ENCODE measurements at regions not wholly inside any gene's neighbourhood (a gene's known extent, or its start where the extent isn't known, plus 50 kb on each side); places are given as distances from the start of the nearest gene placed in this dataset.
"Not testable (repeated sequence)": the region's sequence is repeated elsewhere in the genome, so short reads cannot be mapped to it uniquely, and the experiment has no call there.

GRCh38 chr5:28975508-28975907, 1937.1 kb upstream of the CDH9 start:
- no peak for DNase-seq

GRCh38 chr5:28967848-28968247, 1929.5 kb upstream of the CDH9 start:
- DNase-seq: no peak

DNA sequence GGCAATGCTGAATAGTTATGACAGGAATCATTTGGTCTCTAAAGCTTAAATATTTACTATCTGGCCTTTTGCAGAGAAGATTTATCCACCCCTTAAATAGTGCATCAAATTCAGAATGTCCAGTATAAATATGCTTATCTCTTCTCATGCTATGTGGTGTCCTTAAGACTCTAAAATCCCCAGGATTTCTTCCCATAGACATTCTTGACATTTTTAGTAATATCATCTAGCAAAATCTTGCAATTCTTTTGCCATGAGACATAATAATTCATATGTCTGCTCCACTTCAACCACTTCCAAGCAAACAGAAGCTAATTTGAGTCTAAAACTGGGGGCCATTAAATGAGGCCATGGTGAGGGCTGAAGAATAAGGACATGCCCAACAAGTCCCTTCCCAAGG, 1923.4 kb upstream of the CDH9 start:
- no peak for DNase-seq

DNA sequence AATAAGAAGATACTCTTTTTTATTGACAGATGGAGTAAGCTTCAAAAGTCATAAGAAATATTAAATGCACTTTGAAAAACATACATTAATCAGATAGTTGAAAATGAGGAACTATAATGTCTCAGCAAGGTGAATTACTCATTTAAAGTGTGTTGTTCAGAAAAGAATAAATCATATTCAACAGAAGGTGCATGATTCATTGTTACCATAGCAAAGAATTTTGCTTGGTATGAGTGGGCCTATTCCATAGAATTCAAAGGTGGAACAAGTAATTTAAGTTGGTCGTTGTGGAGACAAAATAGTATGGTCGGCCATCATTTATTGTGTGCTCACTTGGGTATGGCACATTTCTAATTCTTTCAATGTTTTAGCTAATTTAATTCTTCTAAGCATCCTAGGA, 1920.2 kb upstream of the CDH9 start:
- no peak for DNase-seq

GRCh38 chr5:28957450-28957849, 1919.1 kb upstream of the CDH9 start:
- DNase-seq: no peak

- no peak for DNase-seq
Measured at GRCh38 chr5:28954074-28954473, 1915.7 kb upstream of the CDH9 start.

DNA sequence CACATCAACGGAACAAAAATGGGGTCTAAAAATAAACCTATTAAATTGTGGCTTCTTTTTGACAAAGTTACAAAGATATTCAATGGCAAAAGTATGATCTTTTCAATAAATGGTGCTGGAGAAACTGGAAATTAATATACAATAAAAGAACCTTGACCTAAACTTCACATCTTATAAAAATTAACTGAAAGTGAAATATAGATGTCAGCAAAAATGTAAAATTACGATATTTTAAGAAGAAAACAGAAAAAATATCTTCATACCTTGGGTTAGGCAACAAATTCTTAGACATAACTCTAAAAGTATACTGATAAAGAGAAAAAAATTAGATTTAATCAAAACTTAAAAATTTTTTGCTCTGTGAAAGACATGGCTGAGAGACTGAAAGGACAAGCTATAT, 1909.5 kb upstream of the CDH9 start:
- no peak for DNase-seq

- DNase-seq: no peak
Measured at GRCh38 chr5:28945859-28946258, 1907.5 kb upstream of the CDH9 start.

DNA sequence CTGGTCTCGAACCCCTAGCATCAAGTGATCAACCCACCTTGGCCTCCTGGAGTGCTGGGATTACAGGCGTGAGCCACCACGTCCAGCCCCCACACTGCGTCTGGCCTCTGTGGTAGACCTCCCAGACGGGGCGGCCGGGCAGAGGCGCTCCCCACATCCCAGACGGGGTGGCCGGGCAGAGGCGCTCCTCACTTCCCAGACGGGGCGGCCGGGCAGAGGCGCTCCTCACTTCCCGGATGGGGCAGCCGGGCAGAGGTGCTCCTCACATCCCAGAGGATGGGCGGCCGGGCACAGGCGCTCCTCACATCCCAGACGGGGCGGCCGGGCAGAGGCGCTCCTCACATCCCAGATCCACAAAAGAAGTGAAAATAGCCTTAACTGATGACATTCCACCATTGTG, 1891.0 kb upstream of the CDH9 start:
- not testable (repeated sequence) for DNase-seq

DNA sequence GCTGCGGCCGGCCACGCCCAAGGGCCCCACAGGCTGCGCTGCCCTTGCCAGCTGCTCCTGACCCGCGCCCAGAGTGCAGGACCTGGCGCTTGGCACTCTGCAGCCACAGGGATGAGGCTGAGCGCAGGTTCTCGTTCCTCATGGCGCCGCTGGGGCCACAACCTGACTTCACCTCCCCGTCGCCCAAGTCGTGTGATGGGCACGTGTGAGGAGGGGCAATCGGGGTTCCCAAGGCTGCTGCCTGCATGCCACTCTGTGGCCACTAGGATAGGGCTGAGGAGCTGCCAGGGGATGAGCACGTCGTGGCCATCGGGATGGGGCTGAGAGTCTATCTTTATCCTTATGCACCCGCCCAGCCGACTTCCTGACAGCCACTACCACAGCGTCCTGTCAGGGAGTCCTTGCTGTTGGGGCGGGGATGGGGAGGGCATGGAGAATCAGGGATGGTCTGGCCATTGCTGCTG, 1890.0 kb upstream of the CDH9 start:
- DNase-seq: not testable (repeated sequence)

- DNase-seq: no peak
Measured at GRCh38 chr5:28927559-28928326, 1889.4 kb upstream of the CDH9 start.

DNA sequence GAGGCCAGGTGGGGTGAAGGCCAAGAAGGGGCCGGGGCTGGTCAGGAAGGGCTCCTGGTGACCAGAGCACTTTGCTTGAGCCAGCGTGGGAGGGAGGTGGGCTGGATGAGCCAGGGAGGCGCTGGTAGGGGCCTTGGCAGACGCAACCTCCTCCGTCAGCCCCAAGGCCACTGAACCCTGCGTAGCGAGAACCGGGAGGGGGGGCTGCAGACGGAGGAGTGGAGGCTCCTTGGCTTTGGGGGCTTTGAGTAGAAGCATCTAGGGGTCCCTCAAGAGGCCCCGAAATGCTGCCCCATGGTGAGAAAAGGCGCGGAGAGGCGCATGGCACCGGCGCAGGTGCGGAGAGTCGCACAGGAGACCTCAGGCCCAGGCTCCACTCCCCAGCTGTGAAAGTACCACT, 1888.0 kb upstream of the CDH9 start:
- no peak for DNase-seq

- no peak for DNase-seq
Measured at GRCh38 chr5:28917631-28918030, 1879.2 kb upstream of the CDH9 start.

DNA sequence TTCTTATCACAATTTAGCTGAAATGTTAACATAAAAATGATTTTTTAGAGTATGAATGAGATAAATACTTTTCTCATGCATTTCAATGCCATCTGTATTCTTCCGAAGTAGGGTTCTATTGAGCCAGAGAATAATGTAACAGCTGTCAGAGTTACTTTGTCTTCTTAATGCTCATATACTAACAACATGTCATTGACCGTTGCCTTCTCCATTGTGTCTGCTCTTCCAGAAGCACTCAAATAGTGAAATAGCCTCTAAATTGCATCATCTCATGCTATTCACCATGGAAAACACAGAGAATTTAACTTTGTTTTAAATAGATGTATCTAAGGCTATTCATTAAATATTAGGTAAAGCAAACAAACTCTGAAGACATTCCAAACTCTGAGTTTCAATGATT, 1875.9 kb upstream of the CDH9 start:
- DNase-seq: no peak

GRCh38 chr5:28903643-28904042, 1865.3 kb upstream of the CDH9 start:
- DNase-seq: no peak

- no peak for DNase-seq
Measured at GRCh38 chr5:28896949-28897348, 1858.6 kb upstream of the CDH9 start.

DNA sequence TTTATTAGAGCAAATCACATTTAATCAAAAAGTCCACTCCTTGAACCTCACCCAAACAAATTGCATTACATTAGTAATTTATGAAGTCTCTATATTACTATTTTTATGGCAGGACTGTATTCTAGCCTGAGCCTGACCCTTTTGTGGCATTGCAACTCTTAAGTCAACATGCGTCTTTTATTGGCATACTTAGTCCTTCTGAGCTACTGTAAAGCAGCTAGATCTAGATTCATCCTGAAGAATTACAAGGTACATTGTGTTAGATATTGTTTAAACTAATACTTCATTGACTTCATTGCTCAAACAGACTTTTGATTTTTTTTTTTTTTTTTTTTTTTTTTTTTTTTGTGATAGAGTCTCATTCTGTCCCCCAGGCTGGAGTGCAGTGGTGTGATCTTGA, 1842.5 kb upstream of the CDH9 start:
- DNase-seq: no peak

GRCh38 chr5:28877050-28877449, 1838.7 kb upstream of the CDH9 start:
- no peak for DNase-seq

DNA sequence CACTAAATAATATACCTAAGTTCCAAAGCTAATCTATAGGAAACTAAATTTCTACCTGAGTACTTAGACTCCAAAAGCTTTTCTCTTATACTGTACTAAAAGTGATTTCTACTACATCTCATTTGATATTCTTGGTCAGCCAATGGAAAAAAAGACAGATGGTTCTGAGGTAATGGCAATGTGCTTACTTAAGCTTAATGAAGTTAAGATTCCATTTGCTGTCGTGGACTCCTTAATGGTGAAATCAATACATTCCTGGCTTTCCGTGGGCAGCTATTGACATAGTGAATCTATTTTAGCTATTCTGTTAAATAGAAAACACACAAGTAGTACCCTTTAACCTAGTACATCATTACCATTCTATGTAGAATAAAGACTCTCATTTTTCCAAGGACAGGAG, 1825.6 kb upstream of the CDH9 start:
- DNase-seq: no peak

GRCh38 chr5:28862860-28863196, 1824.4 kb upstream of the CDH9 start:
- no peak for DNase-seq

DNA sequence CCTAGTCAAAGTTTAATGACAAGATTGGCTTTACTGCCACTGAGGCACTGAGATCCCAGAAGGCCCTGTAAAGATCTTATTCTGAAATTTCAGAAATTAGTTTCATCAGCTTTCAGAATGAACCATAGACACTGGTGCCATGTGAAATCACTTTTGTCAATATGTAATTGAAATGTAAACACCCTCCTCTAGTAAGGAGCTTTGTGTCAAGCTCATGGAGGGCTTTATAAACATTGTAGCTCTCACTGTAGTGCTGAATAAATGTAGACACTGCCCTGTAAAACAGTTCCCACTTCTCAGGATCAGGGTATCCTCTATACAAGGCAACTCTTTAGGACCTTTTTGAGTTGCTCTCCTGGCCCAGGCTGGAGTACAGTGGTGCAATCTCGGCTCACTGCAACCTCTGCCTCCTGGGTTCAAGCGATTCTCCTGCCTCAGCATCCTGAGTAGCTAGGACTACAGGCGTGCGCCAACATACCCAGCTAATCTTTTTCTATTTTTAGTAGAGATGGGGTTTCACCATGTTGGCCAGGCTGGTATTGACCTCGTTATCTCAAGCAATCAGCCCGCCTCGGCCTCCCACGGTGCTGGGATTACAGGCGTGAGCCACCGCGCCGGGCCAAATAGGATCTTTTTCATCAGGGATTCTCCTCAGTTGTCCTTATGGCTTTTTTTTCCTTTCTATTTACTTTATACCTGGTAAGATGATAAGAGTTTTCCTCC, 1823.9 kb upstream of the CDH9 start:
- DNase-seq: no peak

DNA sequence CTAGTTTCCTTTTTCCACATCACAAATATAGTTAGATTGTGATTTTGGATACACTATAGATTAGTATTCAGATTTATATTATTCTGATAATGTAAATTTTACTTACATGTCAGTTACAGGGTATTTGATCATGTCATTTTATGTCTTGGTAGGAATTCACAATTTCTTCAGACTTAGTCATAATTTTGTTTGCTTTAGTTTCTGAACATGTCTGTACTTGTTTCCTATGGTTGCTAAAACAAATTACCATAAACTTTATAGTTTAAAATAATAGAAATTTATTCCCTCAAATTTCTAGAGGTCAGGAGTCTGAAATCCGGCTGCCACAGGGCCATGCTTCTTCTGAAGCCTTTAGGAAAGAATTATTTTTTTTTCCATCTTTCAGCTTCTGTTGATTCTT, 1817.2 kb upstream of the CDH9 start:
- no peak for DNase-seq

DNA sequence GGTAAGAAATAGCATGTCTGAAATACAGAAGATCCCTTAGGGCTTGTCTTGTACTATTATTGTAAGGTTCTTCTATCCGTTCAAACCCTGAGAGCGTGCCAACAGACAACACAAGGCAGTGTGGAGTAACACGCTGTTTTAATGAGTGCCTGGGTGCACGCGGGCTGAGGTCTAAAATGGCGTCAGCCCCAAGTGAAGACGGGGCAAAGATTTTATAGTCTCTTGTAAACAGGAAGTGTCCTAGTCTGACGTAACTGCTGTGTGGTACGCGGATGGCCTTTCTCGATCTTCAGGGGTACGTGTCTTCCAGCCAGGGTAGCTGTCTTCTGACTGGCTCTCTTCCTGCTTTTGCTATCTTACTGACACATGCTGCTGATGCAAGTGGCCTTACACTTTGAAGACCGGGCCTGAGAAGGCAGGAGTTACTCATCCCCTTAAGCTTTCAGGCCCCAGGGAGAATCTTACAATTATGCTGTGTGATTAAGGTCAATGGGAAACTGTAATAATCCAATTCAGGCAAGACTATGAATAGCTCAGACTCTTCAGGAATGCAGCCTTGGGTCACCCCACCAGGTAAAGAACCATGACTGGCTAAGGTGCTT, 1812.0 kb upstream of the CDH9 start:
- no peak for DNase-seq

DNA sequence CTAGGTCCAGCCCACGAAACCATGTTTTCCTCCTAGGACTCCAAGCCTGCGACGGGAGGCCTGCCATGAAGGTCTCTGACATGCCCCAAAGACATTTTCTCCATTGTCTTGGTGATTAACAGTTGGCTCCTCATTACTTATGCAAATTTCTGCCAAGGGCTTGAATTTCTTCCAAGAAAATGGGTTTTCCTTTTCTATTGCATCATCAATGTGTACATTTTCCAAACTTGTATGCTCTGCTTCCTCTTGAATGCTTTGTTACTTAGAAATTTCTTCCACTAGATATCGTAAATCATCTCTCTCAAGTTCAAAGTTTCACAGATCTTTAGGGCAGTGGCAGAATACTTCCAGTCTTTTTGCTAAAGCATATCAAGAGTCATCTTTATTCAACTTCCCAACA, 1792.7 kb upstream of the CDH9 start:
- no peak for DNase-seq

All from DMS 273 treated with DMSO at 0.1 percent for 48 hours (cell line).